GM23338 (cell line): ENCODE measurements at regions not wholly inside any gene's neighbourhood (a gene's known extent, or its start where the extent isn't known, plus 50 kb on each side); places are given as distances from the start of the nearest gene placed in this dataset.

Experiments
- ATAC-seq: fragments of 200-7000 bp; cut with Tn5 transposase; 3 replicates; pipeline ENCODE4 v1.9.1; 2020
- DNase-seq: peaks from one replicate; pipeline ENCODE4 v3.0.0-alpha.2; 2015; ENCODE audit warnings: low spot score
- H2AFZ ChIP-seq: fragments of 200-600 bp; sonication (generic); 2 replicates; pipeline ENCODE4 v1.8.0; 2016; ENCODE audit warnings: antibody characterized with exemption, mild to moderate bottlenecking, moderate library complexity
- H3F3A ChIP-seq: fragments of 200-600 bp; sonication (generic); replicated peaks from 2 replicates; pipeline ENCODE4 v1.8.0; 2017; ENCODE audit warnings: antibody characterized with exemption, mixed run types, low read depth
- H3K27ac ChIP-seq: fragments of 200-600 bp; sonication (generic); 2 replicates; pipeline ENCODE4 v1.6.1; 2016; ENCODE audit warnings: low read depth
- H3K27me3 ChIP-seq: fragments of 200-600 bp; sonication (generic); 2 replicates; pipeline ENCODE4 v1.8.0; 2016; ENCODE audit warnings: mild to moderate bottlenecking, mixed run types, moderate library complexity; ENCODE audit not compliant: insufficient read depth
- H3K36me3 ChIP-seq: fragments of 200-600 bp; sonication (generic); 2 replicates; pipeline ENCODE4 v1.8.0; 2016; ENCODE audit warnings: mild to moderate bottlenecking; ENCODE audit not compliant: insufficient read depth
- H3K4me1 ChIP-seq: fragments of 200-600 bp; sonication (generic); 2 replicates; pipeline ENCODE4 v1.8.0; 2016; ENCODE audit warnings: mild to moderate bottlenecking, moderate library complexity; ENCODE audit not compliant: insufficient read depth
- H3K4me2 ChIP-seq: fragments of 200-600 bp; sonication (generic); 2 replicates; pipeline ENCODE4 v1.7.1; 2017; ENCODE audit warnings: mixed run types
- H3K4me3 ChIP-seq: fragments of 200-600 bp; sonication (generic); 2 replicates; pipeline ENCODE4 v1.6.1; 2016; ENCODE audit warnings: mixed run types
- H3K79me2 ChIP-seq: fragments of 200-600 bp; sonication (generic); replicated peaks from 2 replicates; pipeline ENCODE4 v1.8.0; 2017; ENCODE audit warnings: mild to moderate bottlenecking; ENCODE audit not compliant: insufficient read depth
- H3K9me2 ChIP-seq: fragments of 200-600 bp; sonication (generic); 2 replicates; pipeline ENCODE4 v1.8.0; 2017; ENCODE audit not compliant: insufficient read depth
- H4K20me1 ChIP-seq: fragments of 200-600 bp; sonication (generic); replicated peaks from 2 replicates; pipeline ENCODE4 v1.8.0; 2017; ENCODE audit warnings: mild to moderate bottlenecking; ENCODE audit not compliant: insufficient read depth
- H3K27ac Mint-ChIP-seq: 2 replicates; pipeline ENCODE4 v1.8.0; 2020; ENCODE audit warnings: inconsistent platforms, mild to moderate bottlenecking, moderate library complexity, mixed read lengths
- H3K27me3 Mint-ChIP-seq: 3 replicates; pipeline ENCODE4 v1.8.0; 2022; ENCODE audit warnings: low read depth, mild to moderate bottlenecking, moderate library complexity, mixed read lengths, inconsistent platforms; ENCODE audit not compliant: insufficient read depth, poor library complexity
- H3K36me3 Mint-ChIP-seq: 3 replicates; pipeline ENCODE4 v1.8.0; 2021; ENCODE audit warnings: low read depth, mild to moderate bottlenecking, inconsistent platforms, moderate library complexity, mixed read lengths
- H3K4me1 Mint-ChIP-seq: 3 replicates; pipeline ENCODE4 v1.8.0; 2020; ENCODE audit warnings: mild to moderate bottlenecking, inconsistent platforms, mixed read lengths
- H3K4me3 Mint-ChIP-seq: 3 replicates; pipeline ENCODE4 v1.8.0; 2021; ENCODE audit warnings: moderate library complexity, mild to moderate bottlenecking, inconsistent platforms, mixed read lengths
- H3K9me3 Mint-ChIP-seq: 3 replicates; pipeline ENCODE4 v1.8.0; 2020; ENCODE audit warnings: moderate library complexity, mild to moderate bottlenecking, inconsistent platforms, mixed read lengths
- CREB1 ChIP-seq: fragments of 250-450 bp; sonication (Bioruptor Pico); IDR thresholded peaks from 2 replicates; pipeline ENCODE4 v1.5.0; 2020; ENCODE audit warnings: low read depth, mild to moderate bottlenecking, moderate library complexity
- EZH2 ChIP-seq: fragments of 200-600 bp; sonication (generic); IDR thresholded peaks from one replicate; pipeline ENCODE4 v1.8.0; 2017; ENCODE audit warnings: antibody characterized with exemption, mild to moderate bottlenecking, low read depth; ENCODE audit not compliant: unreplicated experiment
- EZH2phosphoT487 ChIP-seq: fragments of 200-600 bp; sonication (generic); IDR thresholded peaks from one replicate; pipeline ENCODE4 v1.8.1; 2018; ENCODE audit warnings: antibody characterized with exemption; ENCODE audit not compliant: unreplicated experiment
- JUNB ChIP-seq: IDR thresholded peaks from one replicate; pipeline ENCODE4 v1.6.1; 2016; ENCODE audit warnings: antibody characterized with exemption; ENCODE audit not compliant: unreplicated experiment
- NANOG ChIP-seq: IDR thresholded peaks from 2 replicates; pipeline ENCODE4 v1.6.1; 2016; ENCODE audit warnings: antibody characterized with exemption, borderline replicate concordance
- POLR2AphosphoS5 ChIP-seq: IDR thresholded peaks from 2 replicates; pipeline ENCODE4 v1.6.1; 2016; ENCODE audit warnings: antibody characterized with exemption, low read depth
- STAT1 ChIP-seq: IDR thresholded peaks from one replicate; pipeline ENCODE4 v1.6.1; 2016; ENCODE audit warnings: antibody characterized with exemption; ENCODE audit not compliant: unreplicated experiment
- ZNF114 ChIP-seq: fragments of 250-450 bp; sonication (Bioruptor Pico); IDR thresholded peaks from 2 replicates; pipeline ENCODE4 v1.5.0; 2020; ENCODE audit warnings: mild to moderate bottlenecking, moderate library complexity
- ZNF331 ChIP-seq: fragments of 250-450 bp; sonication (Bioruptor Pico); IDR thresholded peaks from 2 replicates; pipeline ENCODE4 v1.5.0; 2020; ENCODE audit warnings: low read depth, mild to moderate bottlenecking, moderate library complexity
- TF ChIP-seq, protein P1 (sequence below): IDR thresholded peaks from one replicate; pipeline ENCODE4 v1.6.1; 2018; ENCODE audit warnings: antibody characterized with exemption; ENCODE audit not compliant: unreplicated experiment
- TF ChIP-seq, protein P2 (sequence below), 2 experiments: fragments of 200-600 bp in 1 of 2; sonication (generic) in 1 of 2; conservative IDR thresholded peaks; 2 replicates each; pipeline versions ENCODE4 v1.5.1 to v1.6.1; 2016 to 2017; ENCODE audit warnings: antibody characterized with exemption in 2 of 2, low read depth in 2 of 2, mild to moderate bottlenecking in 2 of 2, moderate library complexity in 1 of 2
- TF ChIP-seq, protein P3 (sequence below): fragments of 250-450 bp; sonication (Bioruptor Pico); IDR thresholded peaks from 2 replicates; pipeline ENCODE4 v1.5.0; 2020; ENCODE audit warnings: mild to moderate bottlenecking, moderate library complexity
- TF ChIP-seq, protein P4 (sequence below): IDR thresholded peaks from 2 replicates; pipeline ENCODE4 v1.6.1; 2016; ENCODE audit warnings: antibody characterized with exemption

DNA sequence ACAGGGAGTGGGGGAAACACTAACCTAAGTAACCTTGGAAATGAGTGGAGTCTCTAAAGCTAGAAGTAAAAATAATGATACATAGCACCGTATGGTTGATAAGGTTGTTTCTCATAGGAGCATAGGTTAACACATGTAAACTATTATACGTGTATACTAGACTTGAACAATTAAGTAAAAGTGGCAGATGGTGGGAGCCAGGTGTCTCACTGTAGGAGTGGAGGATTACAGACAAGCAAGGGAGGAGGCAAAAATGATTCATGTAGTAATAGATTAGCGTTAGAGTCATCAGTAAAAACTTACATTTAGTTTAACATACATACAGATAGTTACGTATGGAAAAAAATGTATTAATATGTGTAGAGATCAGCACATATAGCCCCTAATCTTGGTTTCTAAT, 138.4 kb upstream of the DSCAM start:
- no peak overlapping the region for H3K4me3 ChIP-seq
- H3F3A ChIP-seq: no peaks in the 10 kb centered on the region
- ATAC-seq: no peak
- no peak overlapping the region for H3K4me2 ChIP-seq
- Mint-ChIP-seq H3K27me3 (no peaks in the 10 kb centered on the region), H3K36me3 (peaks cover 3% of the 10 kb centered on the region; the same call in 2 of the 3 replicates), H3K27ac (no peak overlapping the region), H3K4me3 (no peak overlapping the region), H3K4me1 (no peaks in the 10 kb centered on the region), H3K9me3 (peaks cover 84% of the 10 kb centered on the region)
- peaks cover 15% of the 10 kb centered on the region; the same call in 1 of the 2 replicates for H3K36me3 ChIP-seq
- no peaks in the 10 kb centered on the region for H3K79me2 ChIP-seq
- DNase-seq: no peak
- no peaks in the 10 kb centered on the region for H3K9me2 ChIP-seq
- TF ChIP-seq ZNF331 (no peak), EZH2phosphoT487 (no peak), CREB1 (CRISPR knock-in tag) (no peak), NANOG (no peak), STAT1 (no peak), POLR2AphosphoS5 (no peak), EZH2 (no peak), ZNF114 (CRISPR knock-in tag) (no peak), JUNB (no peak)
- TF ChIP-seq, protein P1, sequence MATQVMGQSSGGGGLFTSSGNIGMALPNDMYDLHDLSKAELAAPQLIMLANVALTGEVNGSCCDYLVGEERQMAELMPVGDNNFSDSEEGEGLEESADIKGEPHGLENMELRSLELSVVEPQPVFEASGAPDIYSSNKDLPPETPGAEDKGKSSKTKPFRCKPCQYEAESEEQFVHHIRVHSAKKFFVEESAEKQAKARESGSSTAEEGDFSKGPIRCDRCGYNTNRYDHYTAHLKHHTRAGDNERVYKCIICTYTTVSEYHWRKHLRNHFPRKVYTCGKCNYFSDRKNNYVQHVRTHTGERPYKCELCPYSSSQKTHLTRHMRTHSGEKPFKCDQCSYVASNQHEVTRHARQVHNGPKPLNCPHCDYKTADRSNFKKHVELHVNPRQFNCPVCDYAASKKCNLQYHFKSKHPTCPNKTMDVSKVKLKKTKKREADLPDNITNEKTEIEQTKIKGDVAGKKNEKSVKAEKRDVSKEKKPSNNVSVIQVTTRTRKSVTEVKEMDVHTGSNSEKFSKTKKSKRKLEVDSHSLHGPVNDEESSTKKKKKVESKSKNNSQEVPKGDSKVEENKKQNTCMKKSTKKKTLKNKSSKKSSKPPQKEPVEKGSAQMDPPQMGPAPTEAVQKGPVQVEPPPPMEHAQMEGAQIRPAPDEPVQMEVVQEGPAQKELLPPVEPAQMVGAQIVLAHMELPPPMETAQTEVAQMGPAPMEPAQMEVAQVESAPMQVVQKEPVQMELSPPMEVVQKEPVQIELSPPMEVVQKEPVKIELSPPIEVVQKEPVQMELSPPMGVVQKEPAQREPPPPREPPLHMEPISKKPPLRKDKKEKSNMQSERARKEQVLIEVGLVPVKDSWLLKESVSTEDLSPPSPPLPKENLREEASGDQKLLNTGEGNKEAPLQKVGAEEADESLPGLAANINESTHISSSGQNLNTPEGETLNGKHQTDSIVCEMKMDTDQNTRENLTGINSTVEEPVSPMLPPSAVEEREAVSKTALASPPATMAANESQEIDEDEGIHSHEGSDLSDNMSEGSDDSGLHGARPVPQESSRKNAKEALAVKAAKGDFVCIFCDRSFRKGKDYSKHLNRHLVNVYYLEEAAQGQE: no peak
- TF ChIP-seq, protein P2, sequence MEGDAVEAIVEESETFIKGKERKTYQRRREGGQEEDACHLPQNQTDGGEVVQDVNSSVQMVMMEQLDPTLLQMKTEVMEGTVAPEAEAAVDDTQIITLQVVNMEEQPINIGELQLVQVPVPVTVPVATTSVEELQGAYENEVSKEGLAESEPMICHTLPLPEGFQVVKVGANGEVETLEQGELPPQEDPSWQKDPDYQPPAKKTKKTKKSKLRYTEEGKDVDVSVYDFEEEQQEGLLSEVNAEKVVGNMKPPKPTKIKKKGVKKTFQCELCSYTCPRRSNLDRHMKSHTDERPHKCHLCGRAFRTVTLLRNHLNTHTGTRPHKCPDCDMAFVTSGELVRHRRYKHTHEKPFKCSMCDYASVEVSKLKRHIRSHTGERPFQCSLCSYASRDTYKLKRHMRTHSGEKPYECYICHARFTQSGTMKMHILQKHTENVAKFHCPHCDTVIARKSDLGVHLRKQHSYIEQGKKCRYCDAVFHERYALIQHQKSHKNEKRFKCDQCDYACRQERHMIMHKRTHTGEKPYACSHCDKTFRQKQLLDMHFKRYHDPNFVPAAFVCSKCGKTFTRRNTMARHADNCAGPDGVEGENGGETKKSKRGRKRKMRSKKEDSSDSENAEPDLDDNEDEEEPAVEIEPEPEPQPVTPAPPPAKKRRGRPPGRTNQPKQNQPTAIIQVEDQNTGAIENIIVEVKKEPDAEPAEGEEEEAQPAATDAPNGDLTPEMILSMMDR (conservative IDR thresholded peaks at IDR 0.05; ENCODE audit: low read depth in 2 of 2): no peak
- TF ChIP-seq, protein P3, sequence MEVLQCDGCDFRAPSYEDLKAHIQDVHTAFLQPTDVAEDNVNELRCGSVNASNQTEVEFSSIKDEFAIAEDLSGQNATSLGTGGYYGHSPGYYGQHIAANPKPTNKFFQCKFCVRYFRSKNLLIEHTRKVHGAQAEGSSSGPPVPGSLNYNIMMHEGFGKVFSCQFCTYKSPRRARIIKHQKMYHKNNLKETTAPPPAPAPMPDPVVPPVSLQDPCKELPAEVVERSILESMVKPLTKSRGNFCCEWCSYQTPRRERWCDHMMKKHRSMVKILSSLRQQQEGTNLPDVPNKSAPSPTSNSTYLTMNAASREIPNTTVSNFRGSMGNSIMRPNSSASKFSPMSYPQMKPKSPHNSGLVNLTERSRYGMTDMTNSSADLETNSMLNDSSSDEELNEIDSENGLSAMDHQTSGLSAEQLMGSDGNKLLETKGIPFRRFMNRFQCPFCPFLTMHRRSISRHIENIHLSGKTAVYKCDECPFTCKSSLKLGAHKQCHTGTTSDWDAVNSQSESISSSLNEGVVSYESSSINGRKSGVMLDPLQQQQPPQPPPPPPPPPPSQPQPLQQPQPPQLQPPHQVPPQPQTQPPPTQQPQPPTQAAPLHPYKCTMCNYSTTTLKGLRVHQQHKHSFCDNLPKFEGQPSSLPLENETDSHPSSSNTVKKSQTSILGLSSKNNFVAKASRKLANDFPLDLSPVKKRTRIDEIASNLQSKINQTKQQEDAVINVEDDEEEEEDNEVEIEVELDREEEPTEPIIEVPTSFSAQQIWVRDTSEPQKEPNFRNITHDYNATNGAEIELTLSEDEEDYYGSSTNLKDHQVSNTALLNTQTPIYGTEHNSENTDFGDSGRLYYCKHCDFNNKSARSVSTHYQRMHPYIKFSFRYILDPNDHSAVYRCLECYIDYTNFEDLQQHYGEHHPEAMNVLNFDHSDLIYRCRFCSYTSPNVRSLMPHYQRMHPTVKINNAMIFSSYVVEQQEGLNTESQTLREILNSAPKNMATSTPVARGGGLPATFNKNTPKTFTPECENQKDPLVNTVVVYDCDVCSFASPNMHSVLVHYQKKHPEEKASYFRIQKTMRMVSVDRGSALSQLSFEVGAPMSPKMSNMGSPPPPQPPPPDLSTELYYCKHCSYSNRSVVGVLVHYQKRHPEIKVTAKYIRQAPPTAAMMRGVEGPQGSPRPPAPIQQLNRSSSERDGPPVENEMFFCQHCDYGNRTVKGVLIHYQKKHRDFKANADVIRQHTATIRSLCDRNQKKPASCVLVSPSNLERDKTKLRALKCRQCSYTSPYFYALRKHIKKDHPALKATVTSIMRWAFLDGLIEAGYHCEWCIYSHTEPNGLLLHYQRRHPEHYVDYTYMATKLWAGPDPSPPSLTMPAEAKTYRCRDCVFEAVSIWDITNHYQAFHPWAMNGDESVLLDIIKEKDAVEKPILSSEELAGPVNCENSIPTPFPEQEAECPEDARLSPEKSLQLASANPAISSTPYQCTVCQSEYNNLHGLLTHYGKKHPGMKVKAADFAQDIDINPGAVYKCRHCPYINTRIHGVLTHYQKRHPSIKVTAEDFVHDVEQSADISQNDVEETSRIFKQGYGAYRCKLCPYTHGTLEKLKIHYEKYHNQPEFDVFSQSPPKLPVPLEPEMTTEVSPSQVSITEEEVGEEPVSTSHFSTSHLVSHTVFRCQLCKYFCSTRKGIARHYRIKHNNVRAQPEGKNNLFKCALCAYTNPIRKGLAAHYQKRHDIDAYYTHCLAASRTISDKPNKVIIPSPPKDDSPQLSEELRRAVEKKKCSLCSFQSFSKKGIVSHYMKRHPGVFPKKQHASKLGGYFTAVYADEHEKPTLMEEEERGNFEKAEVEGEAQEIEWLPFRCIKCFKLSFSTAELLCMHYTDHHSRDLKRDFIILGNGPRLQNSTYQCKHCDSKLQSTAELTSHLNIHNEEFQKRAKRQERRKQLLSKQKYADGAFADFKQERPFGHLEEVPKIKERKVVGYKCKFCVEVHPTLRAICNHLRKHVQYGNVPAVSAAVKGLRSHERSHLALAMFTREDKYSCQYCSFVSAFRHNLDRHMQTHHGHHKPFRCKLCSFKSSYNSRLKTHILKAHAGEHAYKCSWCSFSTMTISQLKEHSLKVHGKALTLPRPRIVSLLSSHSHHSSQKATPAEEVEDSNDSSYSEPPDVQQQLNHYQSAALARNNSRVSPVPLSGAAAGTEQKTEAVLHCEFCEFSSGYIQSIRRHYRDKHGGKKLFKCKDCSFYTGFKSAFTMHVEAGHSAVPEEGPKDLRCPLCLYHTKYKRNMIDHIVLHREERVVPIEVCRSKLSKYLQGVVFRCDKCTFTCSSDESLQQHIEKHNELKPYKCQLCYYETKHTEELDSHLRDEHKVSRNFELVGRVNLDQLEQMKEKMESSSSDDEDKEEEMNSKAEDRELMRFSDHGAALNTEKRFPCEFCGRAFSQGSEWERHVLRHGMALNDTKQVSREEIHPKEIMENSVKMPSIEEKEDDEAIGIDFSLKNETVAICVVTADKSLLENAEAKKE (CRISPR knock-in tag): no peak
- TF ChIP-seq, protein P4, sequence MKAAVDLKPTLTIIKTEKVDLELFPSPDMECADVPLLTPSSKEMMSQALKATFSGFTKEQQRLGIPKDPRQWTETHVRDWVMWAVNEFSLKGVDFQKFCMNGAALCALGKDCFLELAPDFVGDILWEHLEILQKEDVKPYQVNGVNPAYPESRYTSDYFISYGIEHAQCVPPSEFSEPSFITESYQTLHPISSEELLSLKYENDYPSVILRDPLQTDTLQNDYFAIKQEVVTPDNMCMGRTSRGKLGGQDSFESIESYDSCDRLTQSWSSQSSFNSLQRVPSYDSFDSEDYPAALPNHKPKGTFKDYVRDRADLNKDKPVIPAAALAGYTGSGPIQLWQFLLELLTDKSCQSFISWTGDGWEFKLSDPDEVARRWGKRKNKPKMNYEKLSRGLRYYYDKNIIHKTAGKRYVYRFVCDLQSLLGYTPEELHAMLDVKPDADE: no peak
- H2AFZ ChIP-seq: no peak overlapping the region
- H3K4me1 ChIP-seq: no peaks in the 10 kb centered on the region
- no peaks in the 10 kb centered on the region for H3K27me3 ChIP-seq
- H4K20me1 ChIP-seq: no peaks in the 10 kb centered on the region
- H3K27ac ChIP-seq: no peak overlapping the region
